HS-27A (cell line): ENCODE measurements at regions not wholly inside any gene's neighbourhood (a gene's known extent, or its start where the extent isn't known, plus 50 kb on each side); places are given as distances from the start of the nearest gene placed in this dataset.

Experiments used
- DNase-seq: peaks from one replicate; pipeline ENCODE4 v3.0.0-alpha.2; 2012; ENCODE audit warnings: low read depth, missing footprints

GRCh38 chr3:64848127-64848800 is 160.5 kb upstream of the ADAMTS9 start:
- DNase-seq: no peak

- no peak for DNase-seq
Measured at GRCh38 chr3:64844558-64844957, 156.8 kb upstream of the ADAMTS9 start.

- no peak for DNase-seq
Measured at GRCh38 chr3:64837986-64838735, 150.4 kb upstream of the ADAMTS9 start.

GRCh38 chr3:64837126-64837738 is 149.4 kb upstream of the ADAMTS9 start:
- DNase-seq: no peak

GRCh38 chr3:64836097-64836496 is 148.3 kb upstream of the ADAMTS9 start:
- DNase-seq: no peak

GRCh38 chr3:64832098-64832497 is 144.3 kb upstream of the ADAMTS9 start:
- no peak for DNase-seq

GRCh38 chr3:64830681-64831080 is 142.9 kb upstream of the ADAMTS9 start:
- no peak for DNase-seq

GRCh38 chr3:64829331-64829730 is 141.5 kb upstream of the ADAMTS9 start:
- DNase-seq: no peak

- DNase-seq: no peak
Measured at GRCh38 chr3:64828276-64828675, 140.5 kb upstream of the ADAMTS9 start.

GRCh38 chr3:64827431-64827830 is 139.6 kb upstream of the ADAMTS9 start:
- no peak for DNase-seq

- DNase-seq: no peak
Measured at GRCh38 chr3:64827019-64827418, 139.2 kb upstream of the ADAMTS9 start.

- no peak for DNase-seq
Measured at GRCh38 chr3:64825404-64826120, 137.8 kb upstream of the ADAMTS9 start.

- DNase-seq: no peak
Measured at GRCh38 chr3:64824394-64824909, 136.7 kb upstream of the ADAMTS9 start.

GRCh38 chr3:64818196-64818595 is 130.4 kb upstream of the ADAMTS9 start:
- no peak for DNase-seq

GRCh38 chr3:64816355-64816754 is 128.6 kb upstream of the ADAMTS9 start:
- no peak for DNase-seq

- DNase-seq: no peak
Measured at GRCh38 chr3:64815789-64816188, 128.0 kb upstream of the ADAMTS9 start.

- no peak for DNase-seq
Measured at GRCh38 chr3:64815195-64815631, 127.4 kb upstream of the ADAMTS9 start.

- no peak for DNase-seq
Measured at GRCh38 chr3:64814351-64814750, 126.6 kb upstream of the ADAMTS9 start.

- DNase-seq: no peak
Measured at GRCh38 chr3:64813326-64813725, 125.5 kb upstream of the ADAMTS9 start.

- no peak for DNase-seq
Measured at GRCh38 chr3:64809086-64809485, 121.3 kb upstream of the ADAMTS9 start.

GRCh38 chr3:64808061-64808460 is 120.3 kb upstream of the ADAMTS9 start:
- DNase-seq: no peak
